SH-SY5Y (cell line): ENCODE measurements at regions not wholly inside any gene's neighbourhood (a gene's known extent, or its start where the extent isn't known, plus 50 kb on each side); places are given as distances from the start of the nearest gene placed in this dataset.

Experiments
- GATA2 ChIP-seq: IDR thresholded peaks from 2 replicates; pipeline ENCODE4 v1.6.1; 2011; ENCODE audit warnings: mild to moderate bottlenecking, low read depth, low read length
- GATA3 ChIP-seq: IDR thresholded peaks from 2 replicates; pipeline ENCODE4 v1.6.1; 2011; ENCODE audit warnings: low read depth, mild to moderate bottlenecking, low read length, moderate library complexity

DNA sequence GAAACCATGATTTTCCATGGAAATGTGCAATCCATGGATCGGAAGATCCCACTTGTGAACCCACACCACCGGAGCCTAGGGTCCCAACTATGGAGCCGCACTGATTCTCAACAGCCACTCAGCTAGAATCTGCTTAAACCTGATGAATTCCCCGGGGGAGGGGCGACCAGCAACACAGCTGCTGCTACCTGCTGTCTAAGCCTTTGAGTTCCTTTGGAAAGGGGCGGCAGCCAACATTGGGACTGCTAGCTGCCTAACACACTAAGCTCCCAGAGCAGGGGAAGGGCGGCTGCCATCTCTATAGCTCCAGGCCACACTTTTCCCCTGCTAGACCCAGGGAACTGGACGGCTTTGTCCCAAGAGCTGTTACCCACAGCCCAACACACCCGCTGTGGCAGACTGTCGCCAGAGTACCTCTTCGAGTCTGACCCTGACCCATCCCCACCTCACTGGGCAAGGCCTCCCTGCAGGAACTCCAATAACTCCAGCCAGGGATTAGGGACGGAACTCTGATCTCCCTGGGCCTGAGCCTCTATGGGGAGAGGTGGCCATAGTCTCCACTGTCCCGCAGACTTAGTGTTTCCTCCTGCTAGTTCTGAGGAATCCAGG is 205.8 kb upstream of the SLC16A7 start:
- TF ChIP-seq GATA2 (no peak), GATA3 (no peak)
